Stimulated activated CD4-positive, alpha-beta T cell treated with anti-CD3 and anti-CD28 coated beads, Interleukin-1b, Interleukin-23, amount 100 ng/mL, for 4 hours (primary cell): ENCODE measurements at regions not wholly inside any gene's neighbourhood (a gene's known extent, or its start where the extent isn't known, plus 50 kb on each side); places are given as distances from the start of the nearest gene placed in this dataset.

ENCODE experiments used
- DNase-seq, 2 donors: peaks; one replicate each; pipeline ENCODE4 v3.0.0-alpha.2; 2020; ENCODE audit warnings: low read depth in 2 of 2

DNA sequence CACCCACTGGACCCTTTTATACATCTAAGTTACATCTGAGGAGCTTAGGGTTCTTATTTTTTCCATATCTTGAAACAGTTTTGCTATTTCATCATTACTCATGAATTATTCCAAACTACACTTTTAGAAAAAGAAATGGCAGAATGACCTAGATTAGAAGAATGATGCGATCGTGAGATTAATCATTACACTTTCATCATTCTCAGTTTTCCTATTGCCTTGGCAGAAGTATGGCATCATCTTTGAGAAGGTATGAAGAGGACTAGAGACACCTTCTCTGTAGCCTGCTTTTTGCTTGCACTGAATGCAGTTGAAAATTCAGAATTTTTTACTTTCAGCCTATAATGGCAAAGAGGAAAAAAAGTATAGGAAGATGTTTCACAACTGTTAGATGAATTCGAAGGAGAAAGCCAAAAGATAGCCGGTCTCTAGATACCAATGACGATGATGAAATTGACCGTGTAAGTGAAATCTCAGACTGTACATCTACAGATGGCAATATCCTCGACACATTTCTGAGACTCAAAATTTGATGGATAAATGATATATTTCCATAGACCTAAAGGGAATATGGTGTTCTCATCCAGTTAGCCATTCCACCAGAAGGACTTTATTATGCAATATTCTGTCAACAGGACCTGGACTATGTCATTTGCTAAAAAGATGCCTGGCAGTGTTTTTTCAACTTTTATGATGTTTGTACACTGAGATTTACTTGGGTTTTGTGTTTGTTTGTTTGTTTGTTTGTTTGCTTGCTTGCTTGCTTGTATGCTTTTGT, 191.8 kb downstream of the TOMM20 start:
- DNase-seq: no peak

DNA sequence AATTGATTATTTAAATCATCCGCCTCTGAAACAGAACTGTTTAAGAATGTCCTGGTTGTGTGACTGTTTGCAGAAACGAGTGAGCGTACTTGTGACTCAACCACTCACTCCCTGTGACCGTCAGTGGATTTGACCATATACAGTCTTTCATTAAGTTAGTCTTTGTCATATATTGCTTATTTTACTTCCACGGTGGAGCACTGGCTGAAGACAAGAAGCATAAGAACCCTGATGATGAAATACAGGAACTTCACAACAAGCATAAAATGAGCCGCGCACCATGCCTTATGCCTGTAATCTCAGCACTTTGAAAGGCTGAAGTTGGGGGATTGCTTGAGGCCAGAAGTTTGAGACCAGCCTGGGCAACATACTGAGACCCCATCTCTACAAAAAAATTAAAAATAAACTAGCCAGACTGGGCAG, 194.0 kb downstream of the TOMM20 start:
- no peak for DNase-seq

DNA sequence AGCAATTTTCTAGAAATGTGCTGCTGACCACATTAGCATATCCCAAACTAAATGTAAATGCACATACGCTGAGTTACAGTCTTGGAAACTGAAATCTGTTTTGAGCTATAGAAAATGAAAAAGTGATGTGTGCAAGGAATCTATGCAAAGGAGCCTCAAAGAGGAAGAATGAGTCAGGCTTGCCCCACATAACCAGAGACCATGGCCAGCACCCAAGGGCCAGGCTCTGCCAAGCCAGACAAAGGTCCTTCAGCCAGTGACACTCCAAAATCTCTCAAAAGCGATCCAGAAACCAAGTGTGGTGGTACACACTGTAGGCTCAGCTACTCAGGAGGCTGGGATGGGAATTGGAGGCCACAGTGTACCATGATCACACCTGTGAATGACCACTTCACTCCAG, 195.2 kb downstream of the TOMM20 start:
- no peak for DNase-seq

DNA sequence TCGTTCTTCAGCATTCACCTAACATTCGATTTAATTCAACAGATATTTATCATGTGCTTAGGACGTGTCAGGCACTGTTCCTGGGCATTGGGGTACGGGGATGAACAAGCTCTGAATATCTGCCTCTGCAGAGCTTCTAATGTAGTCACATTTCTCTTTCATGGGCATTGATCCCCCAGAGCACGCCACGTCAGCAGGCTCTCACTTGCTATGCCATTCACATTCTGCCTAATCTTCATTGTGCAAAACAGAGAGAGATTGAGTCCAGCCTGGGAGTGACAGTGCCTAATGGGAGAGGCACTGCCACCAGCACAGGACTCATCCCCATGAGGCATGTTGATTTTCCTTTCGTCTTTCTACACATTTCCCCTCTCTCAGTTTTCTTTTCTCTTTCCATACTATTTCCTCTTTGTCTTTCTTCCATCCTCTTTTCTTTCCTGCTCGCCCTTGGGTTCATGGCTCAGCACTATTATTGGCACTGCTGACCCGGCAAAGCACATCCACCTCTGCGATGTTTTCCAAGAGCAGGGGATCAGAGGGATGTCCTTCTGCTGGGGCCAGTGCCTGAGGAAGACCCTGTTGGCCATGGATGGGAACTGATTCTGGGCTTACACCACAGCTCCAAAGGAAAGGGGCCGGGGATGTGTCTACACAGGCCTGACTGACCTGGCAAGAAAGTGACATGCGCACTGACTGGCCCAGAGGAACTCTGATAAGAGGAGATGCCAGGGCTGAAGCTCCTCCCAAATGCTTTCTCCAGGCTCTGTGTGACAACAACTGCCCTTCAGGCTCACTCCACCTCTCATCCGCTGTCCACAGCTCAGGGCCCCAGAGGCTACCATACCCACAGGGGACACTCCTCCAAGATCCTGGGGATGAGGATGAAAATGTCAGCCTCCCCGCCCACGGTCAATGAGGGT, 195.9 kb downstream of the TOMM20 start:
- no peak for DNase-seq

DNA sequence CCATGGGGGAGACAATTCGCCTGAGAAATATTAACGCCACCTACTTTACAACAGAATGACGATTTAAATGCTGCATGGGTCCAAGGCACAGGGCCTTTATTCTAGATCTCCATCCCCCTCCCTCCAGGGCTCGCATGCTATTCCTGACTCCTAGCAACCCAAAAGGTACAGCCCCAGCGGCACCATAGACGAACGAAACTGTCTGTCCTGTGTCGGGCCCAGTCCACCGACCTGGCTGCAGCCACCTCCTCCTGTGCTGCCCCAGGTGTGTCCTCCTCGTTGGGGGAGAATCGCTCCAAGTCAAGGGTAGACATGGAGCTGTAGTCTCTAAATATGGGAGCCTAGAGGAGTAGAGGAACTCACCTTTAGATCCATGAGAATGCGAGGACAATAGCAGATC, 196.5 kb downstream of the TOMM20 start:
- no peak for DNase-seq

DNA sequence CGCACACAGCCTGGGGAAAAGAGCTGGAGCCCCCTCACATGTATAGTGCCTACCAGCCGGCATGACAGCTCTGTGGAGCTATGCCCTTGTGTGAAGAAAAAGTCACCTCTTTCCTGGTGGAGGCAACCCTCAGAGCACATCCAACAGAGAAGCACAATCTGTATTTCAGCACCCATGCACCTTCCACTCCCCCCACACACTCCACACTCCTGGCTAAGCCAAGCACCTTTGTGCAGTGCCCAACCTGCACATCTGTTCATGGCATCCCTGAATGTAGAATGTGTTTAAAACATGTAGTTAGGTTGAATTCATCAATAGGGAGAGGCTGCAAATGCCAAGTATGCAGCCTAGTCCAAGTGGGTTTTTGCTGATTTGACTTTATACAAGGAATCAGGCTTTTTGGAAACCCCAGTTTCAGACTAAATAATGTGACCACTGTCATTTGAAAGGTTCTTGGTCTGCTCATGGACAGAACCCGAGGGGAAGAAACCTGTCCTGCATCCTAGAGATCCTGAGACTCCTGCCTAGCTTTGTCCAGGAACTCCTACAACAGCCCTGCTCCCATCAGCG, 197.1 kb downstream of the TOMM20 start:
- no peak for DNase-seq

DNA sequence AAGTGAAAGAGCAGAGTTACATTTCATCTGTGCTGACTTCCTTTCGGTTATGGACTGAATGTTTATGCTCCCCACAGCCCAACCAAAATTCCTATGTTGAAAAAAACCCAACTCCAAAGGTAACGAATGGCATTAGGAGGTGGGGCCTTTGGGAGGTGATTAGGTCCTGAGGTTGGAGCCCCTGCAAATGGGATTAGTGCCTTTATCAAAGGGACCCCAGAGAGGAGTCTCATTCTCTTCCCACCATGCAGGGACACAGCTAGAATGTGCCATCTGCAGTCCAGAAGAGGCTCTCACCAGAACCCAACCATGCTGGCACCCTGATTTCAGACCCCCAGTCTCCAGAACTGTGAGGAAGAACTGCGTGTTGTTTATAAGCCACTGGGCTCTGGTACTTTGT, 199.3 kb downstream of the TOMM20 start:
- DNase-seq: no peak

DNA sequence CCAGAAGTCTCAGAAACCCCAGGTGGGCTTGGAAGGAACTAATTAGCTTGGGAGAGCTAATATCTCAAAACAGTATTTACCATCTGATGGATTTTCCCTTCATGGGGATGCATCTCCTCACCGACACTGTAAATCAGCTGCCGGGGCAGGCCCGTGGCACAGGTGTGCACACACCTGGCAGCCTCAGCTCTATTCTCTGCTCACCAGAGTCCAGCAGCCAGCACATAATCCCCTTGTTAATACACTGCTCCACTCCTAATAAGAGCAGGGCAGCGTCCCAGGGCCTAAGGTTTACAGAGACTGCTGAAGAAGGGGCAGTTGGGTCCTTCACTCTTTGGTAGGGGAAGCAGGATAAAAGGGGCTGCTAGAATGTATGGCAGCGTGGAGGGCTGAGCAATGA, 200.0 kb downstream of the TOMM20 start:
- DNase-seq: no peak

DNA sequence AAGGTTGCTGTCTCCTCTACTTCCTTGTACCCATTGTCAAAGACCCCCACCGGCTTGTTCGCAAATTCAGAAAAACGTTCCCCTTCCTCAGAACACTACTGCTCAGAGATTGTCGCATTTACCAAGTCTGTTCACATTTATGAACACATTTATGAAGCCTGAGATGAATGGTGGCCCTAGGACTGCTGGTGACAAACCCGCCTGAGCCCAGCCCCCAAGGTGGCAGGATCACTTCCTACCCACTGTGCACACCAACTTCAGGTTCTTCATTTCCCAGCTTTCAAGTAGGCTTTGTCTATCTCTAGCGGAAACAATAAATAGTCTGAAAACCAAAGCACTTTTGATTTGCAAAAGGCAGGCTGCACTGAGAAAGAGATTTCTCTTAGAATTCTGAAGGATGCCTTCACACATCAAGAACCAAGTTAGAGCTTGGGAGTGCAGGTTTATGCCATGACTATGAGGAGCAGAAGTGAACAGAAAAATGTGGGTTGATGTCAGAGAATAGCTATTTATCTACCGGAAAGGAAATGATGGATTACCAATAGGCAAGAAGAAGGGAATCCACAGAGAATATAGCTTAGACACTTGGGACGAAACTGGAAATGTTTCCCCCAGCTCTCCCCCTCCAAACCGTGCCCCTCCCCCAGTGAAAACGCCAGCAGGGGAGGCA, 200.5 kb downstream of the TOMM20 start:
- DNase-seq: no peak

DNA sequence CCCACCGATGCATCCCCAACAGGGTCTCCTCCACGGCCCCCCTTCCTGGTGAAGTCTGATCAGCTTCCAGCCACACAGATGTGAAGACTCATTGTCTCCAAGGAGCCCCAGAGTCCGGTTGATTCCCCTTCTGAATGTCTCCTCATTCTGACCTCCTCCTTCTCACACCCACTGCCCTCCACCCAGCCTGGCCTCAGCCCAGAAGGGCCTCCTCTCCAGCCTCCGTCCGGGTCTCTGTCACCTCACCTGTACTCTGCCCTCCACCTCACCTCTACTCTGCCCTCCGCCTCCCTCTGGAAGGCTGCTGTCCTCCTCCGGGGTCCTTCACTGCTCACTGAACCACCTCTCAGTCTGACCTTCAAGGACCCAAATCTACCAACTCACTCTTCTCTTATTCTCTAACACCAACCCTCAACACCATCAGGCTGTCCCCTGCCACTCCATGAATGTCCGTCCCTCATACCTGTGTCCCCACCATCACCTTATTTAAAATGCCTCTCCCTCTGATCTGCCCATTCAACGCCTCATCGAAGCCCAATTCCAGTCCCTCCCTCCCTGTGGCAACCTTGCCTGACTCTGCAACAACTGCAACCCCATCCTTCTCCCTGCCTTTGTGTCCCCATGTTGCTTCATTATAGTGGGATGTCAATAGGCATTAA, 201.2 kb downstream of the TOMM20 start:
- DNase-seq: no peak

DNA sequence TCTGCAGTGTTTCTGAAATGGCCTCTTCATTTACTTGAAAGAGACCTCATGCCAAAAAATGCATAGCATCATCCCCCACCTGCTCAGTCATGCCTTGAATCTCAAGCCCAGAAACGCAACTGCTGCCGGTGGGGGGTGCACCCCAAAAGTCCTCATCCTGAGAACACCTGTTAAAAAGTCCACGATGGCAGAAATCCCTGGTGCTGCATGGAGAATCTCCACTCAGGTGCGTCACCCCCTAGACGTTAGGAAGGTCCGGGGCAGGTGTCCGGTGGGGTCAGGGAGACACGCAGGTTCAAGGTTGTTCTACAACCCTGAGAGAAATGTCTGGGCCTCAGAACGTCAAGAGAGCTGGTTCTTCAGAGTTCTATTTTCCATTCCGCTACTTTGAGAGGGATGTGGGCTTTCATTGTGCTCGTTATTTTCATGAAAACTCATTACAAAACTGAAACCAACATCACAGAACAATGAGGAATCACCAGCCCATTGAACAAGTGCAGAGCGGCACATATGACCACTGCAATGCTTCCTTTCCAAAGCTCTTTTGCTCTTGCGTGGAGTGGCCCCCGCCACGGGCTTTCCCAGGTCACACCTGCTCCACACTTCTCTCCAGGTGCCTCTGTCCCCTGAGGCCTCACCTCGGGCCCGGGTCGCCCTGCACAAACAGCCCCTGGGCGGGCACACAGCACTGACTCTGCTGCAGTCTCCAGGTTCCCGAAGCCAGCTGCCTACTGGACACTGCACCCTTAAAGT, 201.9 kb downstream of the TOMM20 start:
- peak in 1 of 2 donors; percentile 28 for DNase-seq

DNA sequence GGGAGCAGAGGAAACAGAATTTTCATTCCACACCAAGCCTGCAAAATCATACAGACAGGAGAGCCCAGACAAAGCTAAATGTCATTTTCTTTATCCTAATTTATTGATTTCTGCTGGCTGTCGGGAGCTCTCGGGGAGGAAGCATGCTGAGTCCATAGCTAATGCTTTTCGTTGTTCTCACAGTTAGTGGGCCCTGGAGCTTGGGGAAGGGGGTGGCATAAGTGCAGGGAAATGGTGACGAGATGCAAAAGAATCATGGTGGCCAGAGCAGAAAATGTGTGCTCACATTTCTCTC, 202.4 kb downstream of the TOMM20 start:
- DNase-seq: no peak

DNA sequence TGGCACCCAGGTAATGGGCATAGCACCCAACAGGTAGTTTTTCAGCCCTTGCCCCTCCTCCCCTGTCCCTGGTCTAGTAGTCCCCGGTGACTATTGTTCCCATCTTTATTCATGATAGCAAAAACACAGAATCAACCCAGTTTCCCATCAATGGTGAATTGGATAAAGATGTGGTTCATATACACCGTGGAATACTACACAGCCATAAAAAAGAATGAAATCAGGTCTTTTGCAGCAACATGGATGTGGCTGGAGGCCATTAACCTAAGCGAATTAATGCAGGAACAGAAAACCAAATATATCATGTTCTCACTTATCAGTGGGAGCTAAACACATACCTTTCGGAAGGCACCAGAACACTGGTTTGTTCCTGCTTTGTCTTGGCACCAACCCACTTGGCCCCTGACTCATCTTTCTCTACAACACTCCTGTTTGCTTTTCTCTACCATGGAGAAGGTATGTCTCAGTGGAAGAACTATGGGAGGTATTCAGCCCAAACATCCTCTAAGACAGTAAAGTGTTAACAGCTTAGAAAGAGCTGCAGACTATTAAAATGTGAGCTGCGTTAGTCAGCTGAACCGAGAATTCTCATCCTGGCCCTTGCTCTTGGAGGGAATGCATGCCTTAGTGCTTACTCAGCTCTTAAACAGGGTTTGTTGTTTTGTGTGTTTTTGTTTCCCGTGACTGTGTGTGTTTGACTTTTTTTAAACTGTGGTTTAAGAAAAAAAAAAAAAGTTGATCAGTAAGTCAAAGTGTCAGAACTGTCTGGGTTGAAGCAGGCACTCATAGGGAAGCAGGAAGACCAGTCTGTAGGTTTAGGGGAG, 203.0 kb downstream of the TOMM20 start:
- DNase-seq: no peak

DNA sequence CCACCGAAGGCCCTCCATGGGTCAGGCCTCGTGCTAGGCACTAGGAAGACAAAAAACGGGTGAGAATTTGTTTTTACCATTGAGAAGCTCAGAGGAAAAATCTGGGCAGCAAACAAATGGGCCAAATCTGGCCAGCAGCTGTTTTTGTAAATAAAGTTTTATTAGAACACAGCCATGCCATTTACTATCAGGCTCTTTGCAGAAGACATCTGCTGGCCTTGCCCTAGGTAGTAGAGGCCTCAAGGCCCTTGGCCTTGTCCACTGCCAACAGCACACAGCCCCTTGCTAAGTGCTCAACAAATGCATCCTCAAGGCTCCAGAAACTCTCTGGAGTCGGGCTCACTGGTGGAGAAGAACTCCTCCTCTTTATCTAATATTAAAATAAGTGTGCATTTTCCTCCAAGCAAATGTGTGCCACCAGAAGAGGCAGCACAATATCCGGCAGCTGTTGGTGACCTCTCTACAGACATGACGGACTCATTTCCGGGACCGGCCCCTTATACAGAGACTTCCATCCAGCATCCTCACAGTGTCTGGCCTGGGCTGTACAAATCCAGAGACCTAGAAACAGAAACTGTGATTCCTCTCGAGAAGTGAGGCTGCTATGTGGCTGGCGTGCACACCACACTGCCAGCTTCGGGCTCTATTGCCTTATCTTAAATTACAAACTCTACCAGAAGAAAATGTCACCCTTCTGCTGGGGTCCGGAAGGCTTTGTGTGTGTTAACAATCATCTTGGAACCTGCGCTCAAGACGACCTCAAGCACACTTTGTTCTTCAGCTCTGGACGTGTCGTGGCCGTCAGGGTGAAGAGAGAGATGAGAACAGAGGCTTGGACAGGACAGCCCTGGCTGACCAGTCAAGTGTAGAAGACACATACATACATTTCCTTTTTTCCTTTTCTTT, 203.9 kb downstream of the TOMM20 start:
- DNase-seq: no peak

DNA sequence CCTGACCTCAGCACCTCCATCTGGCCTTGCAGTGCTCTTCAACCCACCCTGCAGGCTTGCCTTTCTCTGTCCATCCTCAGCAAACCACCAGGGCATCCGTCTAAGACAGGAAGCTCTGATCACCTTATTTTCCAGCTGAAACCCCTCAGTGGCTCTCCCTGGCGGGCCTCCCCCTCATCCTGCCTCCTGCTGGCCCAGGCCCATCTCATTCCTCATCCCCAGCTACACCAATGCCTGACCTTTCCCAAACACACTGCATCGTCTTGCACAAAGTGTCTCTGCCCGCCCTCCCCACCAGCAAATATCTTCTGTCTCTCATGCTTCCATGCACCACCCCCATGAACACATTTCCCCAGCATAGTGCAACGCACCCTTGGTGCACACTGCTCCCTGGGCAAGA, 205.0 kb downstream of the TOMM20 start:
- no peak for DNase-seq

DNA sequence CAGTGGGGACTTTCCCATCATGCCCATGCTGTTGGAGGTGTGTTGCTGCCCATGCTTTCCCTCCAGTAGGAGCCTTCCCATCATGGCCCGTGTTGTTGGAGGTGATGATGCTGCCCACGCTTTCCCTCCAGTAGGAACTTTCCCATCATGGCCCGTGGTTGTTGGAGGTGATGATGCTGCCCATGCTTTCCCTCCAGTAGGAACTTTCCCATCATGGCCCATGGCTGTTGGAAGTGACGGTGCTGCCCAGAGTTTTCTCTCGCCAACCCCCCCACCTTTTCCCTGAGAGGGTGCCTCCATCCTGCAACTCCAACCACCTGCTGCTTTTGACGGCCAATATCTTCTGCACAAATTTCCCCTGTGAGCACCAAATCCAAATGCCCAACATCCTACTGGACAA, 205.7 kb downstream of the TOMM20 start:
- no peak for DNase-seq

DNA sequence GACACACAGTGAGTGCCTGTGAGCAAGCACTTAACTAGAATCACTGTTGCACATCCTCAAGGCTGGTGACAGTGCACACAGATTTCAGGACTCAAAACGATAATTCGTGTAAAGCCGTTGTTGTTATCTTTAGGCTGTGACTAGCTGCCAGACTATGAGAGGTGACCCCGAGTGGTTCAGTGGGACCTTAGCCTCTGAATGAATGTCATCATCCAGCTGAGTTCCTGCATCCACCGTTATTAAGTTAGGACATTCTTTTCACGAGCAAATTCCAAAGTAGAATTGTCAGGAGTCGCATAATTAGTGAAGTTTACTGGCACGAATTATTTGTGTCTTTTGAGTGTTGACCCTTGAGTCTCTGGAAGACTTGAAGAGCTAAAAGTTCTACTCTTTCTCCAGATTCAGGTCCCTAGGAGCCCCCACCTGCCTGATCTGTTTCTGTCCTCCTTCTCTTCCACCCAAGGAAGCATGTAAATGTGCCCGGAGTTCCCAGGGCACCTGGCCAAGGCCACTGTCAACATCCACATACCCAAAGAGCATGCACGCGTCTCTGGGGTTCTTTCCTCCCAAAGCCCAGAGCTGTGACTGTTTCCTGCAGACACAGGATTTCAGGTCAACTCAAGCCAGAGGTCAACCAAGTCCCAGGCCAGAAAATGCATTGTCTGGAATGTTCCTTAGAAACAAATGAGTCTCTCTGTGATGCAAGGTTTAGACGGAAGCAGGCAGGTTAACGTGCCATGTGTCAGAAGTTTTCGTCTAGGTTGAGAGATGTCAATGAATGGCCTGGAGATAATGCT, 207.2 kb downstream of the TOMM20 start:
- no peak for DNase-seq

DNA sequence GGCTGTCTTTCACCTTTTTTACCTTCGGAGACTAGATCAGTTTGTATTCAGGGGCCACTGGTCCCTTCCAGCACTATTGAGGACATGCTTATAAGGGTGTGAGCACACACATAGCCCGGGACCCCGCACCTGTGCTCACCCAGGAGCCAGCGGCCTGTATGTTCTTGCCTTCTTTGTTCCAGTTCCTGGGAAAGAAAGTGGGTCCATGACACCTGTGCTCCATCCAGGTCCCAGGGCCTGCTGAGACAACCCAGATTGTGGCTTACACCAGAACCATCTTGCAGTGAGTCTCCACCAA, 207.8 kb downstream of the TOMM20 start:
- DNase-seq: no peak
